ENCODE measurements at regions not wholly inside any gene's neighbourhood (a gene's known extent, or its start where the extent isn't known, plus 50 kb on each side); places are given as distances from the start of the nearest gene placed in this dataset.

DNA sequence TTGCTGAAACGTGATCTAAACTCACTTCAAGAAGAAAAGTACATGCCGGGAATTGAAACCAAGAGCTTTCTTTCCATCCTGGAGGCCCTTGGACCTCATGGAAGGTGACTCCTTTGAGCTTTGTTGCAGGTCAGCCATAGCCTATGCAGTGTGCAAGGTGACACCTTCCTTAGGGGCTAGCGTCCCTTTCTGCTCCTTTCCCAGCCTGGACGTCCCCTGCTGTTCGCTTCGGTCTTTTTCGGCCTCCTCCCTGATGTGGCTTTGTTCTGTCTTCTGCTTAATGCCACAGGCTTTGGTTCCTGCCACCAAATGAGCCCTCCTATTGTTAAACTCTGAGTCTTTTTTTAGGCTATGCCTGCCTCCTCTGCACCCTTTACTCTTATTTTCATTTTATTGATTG, 308.8 kb downstream of the BRINP2 start:
- Histone ChIP-seq H3K4me2 (ENCODE audit: low read length) (no peak overlapping the region), H4K20me1 (ENCODE audit: insufficient read depth) (no peaks in the 10 kb centered on the region)

DNA sequence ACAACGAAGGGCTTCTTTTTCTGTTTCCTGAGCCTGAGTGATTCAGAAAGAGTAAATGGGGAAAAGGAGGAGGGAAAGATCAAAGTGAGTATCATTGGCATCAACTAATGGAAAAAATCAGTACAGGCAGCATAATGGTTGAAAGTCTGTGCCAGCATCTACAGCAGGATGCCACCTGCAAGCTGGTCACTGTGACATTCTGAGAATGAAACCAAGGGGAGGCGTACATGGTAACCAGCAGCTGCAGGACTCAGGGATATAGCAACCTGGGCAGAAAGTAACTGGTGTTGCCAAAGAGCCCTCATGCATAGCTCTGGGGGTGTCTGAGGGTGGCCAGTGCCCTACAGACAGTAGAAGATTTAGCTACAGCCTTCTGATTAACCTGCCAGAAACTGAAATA, 305.9 kb downstream of the BRINP2 start:
- H3K36me3 ChIP-seq (ENCODE audit: insufficient read depth, low read length) = no peaks in the 10 kb centered on the region
- no peak overlapping the region for H3K27ac ChIP-seq (ENCODE audit: low read length)
- TF ChIP-seq RAD21 (conservative IDR thresholded peaks at IDR 0.05) (no peak), SMC3 (conservative IDR thresholded peaks at IDR 0.05; ENCODE audit: poor library complexity) (no peak), MXI1 (conservative IDR thresholded peaks at IDR 0.05; ENCODE audit: poor library complexity, severe bottlenecking) (no peak), EZH2 (IDR thresholded peaks at IDR 0.05; ENCODE audit: borderline replicate concordance, insufficient read depth, low read length, poor library complexity, severe bottlenecking) (no peak), POLR2AphosphoS5 (IDR thresholded peaks at IDR 0.05) (no peak), TAF1 (IDR thresholded peaks at IDR 0.05; ENCODE audit: low read depth) (no peak), EP300 (conservative IDR thresholded peaks at IDR 0.05; ENCODE audit: poor library complexity, severe bottlenecking) (no peak)
- TF ChIP-seq, protein P1, sequence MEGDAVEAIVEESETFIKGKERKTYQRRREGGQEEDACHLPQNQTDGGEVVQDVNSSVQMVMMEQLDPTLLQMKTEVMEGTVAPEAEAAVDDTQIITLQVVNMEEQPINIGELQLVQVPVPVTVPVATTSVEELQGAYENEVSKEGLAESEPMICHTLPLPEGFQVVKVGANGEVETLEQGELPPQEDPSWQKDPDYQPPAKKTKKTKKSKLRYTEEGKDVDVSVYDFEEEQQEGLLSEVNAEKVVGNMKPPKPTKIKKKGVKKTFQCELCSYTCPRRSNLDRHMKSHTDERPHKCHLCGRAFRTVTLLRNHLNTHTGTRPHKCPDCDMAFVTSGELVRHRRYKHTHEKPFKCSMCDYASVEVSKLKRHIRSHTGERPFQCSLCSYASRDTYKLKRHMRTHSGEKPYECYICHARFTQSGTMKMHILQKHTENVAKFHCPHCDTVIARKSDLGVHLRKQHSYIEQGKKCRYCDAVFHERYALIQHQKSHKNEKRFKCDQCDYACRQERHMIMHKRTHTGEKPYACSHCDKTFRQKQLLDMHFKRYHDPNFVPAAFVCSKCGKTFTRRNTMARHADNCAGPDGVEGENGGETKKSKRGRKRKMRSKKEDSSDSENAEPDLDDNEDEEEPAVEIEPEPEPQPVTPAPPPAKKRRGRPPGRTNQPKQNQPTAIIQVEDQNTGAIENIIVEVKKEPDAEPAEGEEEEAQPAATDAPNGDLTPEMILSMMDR (IDR thresholded peaks at IDR 0.05; ENCODE audit: poor library complexity, severe bottlenecking) = no peak
- H3K9me2 ChIP-seq (ENCODE audit: insufficient read depth, low read length) = no peaks in the 10 kb centered on the region
- no peak overlapping the region for H3K4me3 ChIP-seq (ENCODE audit: low read length)
- no peak overlapping the region for H3K9ac ChIP-seq (ENCODE audit: low read length)
- no peak overlapping the region for H3K4me2 ChIP-seq (ENCODE audit: low read length)
- H4K20me1 ChIP-seq (ENCODE audit: insufficient read depth) = no peaks in the 10 kb centered on the region
- H3K79me2 ChIP-seq (replicated peaks; ENCODE audit: insufficient read depth, low read length) = no peaks in the 10 kb centered on the region
- H2AFZ ChIP-seq (ENCODE audit: low read depth, low read length) = no peak overlapping the region
- no peaks in the 10 kb centered on the region for H3K9me3 ChIP-seq (ENCODE audit: low read length)
- H3K27me3 ChIP-seq (ENCODE audit: insufficient read depth, low read depth, low read length) = no peaks in the 10 kb centered on the region
- H3F3A ChIP-seq (ENCODE audit: insufficient read depth, low read length, poor library complexity, severe bottlenecking) = no peaks in the 10 kb centered on the region

More for the DNA sequence above, 308.8 kb downstream of the BRINP2 start:
- Histone ChIP-seq H3K27me3 (ENCODE audit: insufficient read depth, low read depth, low read length) (no peaks in the 10 kb centered on the region), H3K9ac (ENCODE audit: low read length) (no peak overlapping the region), H3F3A (ENCODE audit: insufficient read depth, low read length, poor library complexity, severe bottlenecking) (no peaks in the 10 kb centered on the region), H3K79me2 (replicated peaks; ENCODE audit: insufficient read depth, low read length) (no peaks in the 10 kb centered on the region), H3K4me3 (ENCODE audit: low read length) (no peak overlapping the region), H3K9me3 (ENCODE audit: low read length) (no peaks in the 10 kb centered on the region), H3K36me3 (ENCODE audit: insufficient read depth, low read length) (no peaks in the 10 kb centered on the region), H2AFZ (ENCODE audit: low read depth, low read length) (no peak overlapping the region), H3K27ac (ENCODE audit: low read length) (no peak overlapping the region), H3K9me2 (ENCODE audit: insufficient read depth, low read length) (no peaks in the 10 kb centered on the region)
- TF ChIP-seq EZH2 (IDR thresholded peaks at IDR 0.05; ENCODE audit: borderline replicate concordance, insufficient read depth, low read length, poor library complexity, severe bottlenecking) (no peak), MXI1 (conservative IDR thresholded peaks at IDR 0.05; ENCODE audit: poor library complexity, severe bottlenecking) (no peak), RAD21 (conservative IDR thresholded peaks at IDR 0.05) (no peak), EP300 (conservative IDR thresholded peaks at IDR 0.05; ENCODE audit: poor library complexity, severe bottlenecking) (no peak), TAF1 (IDR thresholded peaks at IDR 0.05; ENCODE audit: low read depth) (no peak), POLR2AphosphoS5 (IDR thresholded peaks at IDR 0.05) (no peak), SMC3 (conservative IDR thresholded peaks at IDR 0.05; ENCODE audit: poor library complexity) (no peak)
- TF ChIP-seq, protein P2, sequence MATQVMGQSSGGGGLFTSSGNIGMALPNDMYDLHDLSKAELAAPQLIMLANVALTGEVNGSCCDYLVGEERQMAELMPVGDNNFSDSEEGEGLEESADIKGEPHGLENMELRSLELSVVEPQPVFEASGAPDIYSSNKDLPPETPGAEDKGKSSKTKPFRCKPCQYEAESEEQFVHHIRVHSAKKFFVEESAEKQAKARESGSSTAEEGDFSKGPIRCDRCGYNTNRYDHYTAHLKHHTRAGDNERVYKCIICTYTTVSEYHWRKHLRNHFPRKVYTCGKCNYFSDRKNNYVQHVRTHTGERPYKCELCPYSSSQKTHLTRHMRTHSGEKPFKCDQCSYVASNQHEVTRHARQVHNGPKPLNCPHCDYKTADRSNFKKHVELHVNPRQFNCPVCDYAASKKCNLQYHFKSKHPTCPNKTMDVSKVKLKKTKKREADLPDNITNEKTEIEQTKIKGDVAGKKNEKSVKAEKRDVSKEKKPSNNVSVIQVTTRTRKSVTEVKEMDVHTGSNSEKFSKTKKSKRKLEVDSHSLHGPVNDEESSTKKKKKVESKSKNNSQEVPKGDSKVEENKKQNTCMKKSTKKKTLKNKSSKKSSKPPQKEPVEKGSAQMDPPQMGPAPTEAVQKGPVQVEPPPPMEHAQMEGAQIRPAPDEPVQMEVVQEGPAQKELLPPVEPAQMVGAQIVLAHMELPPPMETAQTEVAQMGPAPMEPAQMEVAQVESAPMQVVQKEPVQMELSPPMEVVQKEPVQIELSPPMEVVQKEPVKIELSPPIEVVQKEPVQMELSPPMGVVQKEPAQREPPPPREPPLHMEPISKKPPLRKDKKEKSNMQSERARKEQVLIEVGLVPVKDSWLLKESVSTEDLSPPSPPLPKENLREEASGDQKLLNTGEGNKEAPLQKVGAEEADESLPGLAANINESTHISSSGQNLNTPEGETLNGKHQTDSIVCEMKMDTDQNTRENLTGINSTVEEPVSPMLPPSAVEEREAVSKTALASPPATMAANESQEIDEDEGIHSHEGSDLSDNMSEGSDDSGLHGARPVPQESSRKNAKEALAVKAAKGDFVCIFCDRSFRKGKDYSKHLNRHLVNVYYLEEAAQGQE (IDR thresholded peaks at IDR 0.05; ENCODE audit: borderline replicate concordance) = no peak
- TF ChIP-seq, protein P1 (IDR thresholded peaks at IDR 0.05; ENCODE audit: poor library complexity, severe bottlenecking) = no peak
